Activated naive CD4-positive, alpha-beta T cell (primary cell): ENCODE measurements at regions not wholly inside any gene's neighbourhood (a gene's known extent, or its start where the extent isn't known, plus 50 kb on each side); places are given as distances from the start of the nearest gene placed in this dataset.
"Not testable (repeated sequence)": the region's sequence is repeated elsewhere in the genome, so short reads cannot be mapped to it uniquely, and the experiment has no call there.

ENCODE experiments used
- DNase-seq, 4 experiments: peaks; one replicate each; lab custom pipeline; 2025; lab: John Stamatoyannopoulos, UW

- DNase-seq = no peak
Observed at GRCh38 chr16:11414815-11415775, 69.8 kb downstream of the RMI2 start.

- no peak for DNase-seq
Observed at GRCh38 chr16:11416228-11417001, 71.2 kb downstream of the RMI2 start.

- DNase-seq = no peak
Observed at GRCh38 chr16:11417487-11417886, 72.2 kb downstream of the RMI2 start.

DNA sequence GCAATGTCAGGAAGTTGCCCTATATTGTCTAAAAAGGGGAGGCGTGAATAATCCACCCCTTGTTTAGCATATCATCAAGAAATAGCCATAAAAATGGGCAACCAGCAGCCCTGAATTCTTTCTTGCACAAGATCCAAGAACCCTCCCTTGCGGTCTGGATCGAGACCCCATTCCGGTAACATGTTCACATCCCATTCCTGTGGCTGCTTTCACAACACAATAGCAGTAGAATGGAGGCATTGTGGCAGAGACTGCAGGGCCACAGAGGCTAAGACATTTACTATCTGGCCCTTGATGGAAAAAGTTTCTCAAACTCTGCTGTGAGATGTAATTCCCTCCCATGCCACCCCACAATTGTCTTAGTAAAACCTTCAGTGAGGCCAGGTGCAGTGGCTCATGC lies 73.2 kb downstream of the RMI2 start:
- DNase-seq = no peak

DNA sequence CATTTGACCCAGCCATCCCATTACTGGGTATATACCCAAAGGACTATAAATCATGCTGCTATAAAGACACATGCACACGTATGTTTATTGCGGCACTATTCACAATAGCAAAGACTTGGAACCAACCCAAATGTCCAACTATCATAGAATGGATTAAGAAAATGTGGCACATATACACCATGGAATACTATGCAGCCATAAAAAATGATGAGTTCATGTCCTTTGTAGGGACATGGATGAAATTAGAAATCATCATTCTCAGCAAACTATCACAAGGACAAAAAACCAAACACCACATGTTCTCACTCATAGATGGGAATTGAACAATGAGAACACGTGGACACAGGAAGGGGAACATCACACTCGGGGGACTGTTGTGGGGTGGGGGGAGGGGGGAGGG lies 74.8 kb downstream of the RMI2 start:
- DNase-seq = not testable (repeated sequence)

DNA sequence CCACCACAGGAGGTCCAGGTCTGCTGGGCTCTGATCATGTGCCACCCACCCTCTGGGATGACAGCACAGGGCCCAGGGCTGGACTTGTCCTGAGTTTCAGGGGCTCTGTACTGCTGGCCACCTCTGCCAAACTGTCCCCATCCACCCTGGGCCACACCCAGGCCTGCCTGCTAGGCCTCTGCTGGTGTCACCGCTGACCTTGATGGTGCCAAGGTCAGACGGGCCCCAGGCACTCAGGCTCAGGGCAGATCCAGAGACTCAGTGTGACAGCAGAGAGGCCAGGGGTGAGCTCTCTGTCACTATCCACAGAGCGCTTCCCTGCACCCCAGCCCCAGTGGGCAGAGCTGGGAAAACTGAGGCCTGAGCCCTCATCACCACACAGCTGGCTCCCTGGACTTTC lies 75.6 kb downstream of the RMI2 start:
- no peak for DNase-seq

DNA sequence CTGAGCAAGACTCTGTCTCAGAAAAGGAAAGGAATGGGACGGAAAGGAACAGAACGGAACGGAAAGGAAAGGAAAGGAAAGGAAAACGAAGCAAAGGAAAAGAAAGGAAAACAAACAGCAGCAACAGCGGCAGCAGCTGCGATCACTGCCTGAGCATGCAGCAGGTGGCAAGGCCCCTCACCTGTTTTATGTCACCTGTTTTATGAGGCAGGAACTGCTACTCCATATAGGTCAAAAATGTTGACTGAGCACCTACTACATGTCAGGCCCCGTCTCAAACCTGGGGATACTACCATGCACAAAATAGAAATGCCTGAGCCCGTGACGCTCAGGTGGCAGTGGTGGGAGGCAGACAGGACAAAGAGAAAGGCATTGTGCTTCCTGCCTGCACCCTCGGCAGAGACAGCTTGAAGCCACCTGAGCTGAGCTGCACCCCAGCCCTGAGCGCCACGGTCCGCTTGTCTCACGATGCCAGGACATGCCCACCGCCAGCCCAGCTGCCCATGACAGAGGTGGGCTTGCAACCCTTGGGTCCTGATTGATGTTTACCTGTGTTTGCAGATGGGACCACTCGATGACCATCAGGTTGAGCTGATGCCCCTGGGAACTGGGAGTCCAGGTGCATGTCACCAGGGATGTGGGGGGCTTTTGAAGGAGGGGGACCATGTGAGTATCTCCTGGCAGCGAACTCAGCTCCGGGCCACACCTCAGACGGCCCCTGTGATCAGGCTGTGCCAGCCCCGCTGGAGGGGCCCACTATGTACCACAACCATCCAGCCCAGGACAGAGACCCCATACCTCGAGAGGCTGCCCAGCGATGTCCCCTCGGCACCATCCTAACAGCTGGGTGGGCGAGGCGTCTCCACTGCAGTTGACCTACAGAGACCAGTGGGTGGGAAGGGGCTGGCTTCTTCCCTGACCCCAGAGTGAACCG lies 77.4 kb downstream of the RMI2 start:
- DNase-seq = no peak

DNA sequence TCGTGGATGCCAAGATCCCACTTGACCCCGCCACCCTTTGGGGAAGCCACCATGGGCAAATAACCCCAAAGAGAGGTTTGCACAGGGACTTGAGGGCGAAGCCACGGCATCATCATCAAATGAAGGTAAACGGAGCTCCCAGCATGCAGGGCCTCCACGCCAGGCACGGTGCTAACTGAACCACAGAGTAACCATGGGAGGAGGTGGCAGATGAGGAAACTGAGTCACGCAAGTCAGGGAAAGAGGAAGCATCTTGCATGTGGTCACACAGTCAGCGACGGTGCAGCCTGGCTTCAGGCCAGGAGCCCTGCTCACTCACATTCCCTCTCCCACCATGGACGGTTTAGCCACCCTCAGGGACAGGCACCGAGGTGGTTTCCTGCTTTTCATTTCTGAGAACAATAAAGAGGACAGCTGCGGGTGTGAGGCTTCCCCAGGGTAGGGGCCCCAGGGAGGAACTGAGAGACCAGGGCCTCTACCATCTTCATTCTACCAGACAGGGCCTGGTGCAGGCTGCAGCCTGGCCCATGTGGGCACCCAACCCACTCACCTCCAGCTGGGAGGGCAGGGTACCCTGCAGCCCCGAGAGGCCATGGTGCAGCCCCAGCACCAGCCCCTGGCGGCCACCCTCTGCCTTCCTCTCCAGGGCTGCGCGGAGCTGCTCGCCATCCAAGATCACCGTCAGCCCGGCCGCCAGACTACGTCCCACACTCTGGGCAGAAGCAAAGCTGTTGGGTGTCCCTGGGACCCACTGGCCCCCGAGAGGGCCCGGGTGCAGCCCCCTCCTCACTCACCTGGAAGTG lies 78.3 kb downstream of the RMI2 start:
- no peak for DNase-seq

DNA sequence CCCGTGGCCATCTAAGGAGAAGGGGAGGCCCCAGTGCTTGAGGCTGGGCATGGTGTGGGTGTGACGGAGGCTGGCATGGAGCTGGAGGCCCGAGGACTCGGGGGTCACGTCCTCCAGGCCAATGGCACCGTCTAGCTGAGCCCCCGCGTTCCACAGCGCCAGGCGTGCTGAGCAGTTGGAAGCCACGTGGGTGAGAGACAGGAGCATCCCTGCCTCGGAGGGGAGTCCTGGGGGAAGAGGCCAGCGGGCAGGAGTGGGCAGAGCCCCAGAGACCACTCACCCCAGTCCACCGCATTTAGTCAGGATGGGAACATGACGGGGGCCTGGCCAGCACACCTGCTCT lies 78.8 kb downstream of the RMI2 start:
- DNase-seq = no peak

GRCh38 chr16:11425140-11425539 lies 79.9 kb downstream of the RMI2 start:
- DNase-seq = no peak

DNA sequence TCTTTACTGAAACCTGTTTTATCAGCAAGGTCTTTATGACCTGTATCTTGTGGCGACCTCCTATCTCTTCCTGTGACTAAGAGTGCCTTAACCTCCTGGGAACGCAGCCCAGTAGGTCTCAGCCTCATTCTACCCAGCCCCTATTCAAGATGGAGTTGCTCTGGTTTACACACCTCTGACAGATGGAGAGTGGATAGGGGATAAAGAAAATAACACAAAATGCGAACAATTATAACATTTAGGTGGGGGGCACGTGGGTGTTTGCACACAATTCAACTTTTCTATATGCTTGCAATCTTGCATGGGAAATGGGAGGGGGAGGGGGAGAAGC lies 83.3 kb downstream of the RMI2 start:
- no peak for DNase-seq

GRCh38 chr16:11429123-11429522 lies 83.9 kb downstream of the RMI2 start:
- DNase-seq = no peak

- DNase-seq = no peak
Observed at GRCh38 chr16:11429823-11430222, 84.6 kb downstream of the RMI2 start.

- DNase-seq = no peak
Observed at GRCh38 chr16:11430601-11431317, 85.5 kb downstream of the RMI2 start.

DNA sequence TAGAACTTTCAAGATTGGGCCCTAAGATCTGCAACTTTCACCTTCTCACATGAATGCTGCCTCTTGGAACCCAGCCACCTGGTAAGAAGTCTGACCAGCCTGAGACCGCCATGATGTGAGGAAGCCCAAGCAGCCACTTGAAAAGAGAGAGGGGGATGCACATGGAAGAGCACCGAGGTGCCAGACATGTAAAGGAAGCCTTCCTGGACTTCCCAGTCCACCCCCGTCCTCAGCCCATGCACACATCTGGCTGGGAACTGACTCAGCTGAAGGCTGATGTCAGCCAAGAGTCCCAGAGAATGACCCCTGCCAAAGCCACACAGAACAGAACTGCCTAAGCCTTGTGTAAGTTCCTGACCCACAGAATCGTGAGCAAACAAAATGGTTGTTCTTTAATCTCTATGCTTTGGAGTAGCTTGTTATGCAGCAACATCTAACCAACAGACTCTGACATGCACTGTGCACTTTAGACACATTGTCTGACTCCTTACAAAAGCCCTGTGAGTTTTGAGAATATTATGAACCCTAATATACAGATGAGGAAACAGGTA lies 86.7 kb downstream of the RMI2 start:
- no peak for DNase-seq

- no peak for DNase-seq
Observed at GRCh38 chr16:11432856-11433395, 87.7 kb downstream of the RMI2 start.

- DNase-seq = no peak
Observed at GRCh38 chr16:11435576-11435975, 90.3 kb downstream of the RMI2 start.

GRCh38 chr16:11437069-11437468 lies 91.8 kb downstream of the RMI2 start:
- DNase-seq = no peak

DNA sequence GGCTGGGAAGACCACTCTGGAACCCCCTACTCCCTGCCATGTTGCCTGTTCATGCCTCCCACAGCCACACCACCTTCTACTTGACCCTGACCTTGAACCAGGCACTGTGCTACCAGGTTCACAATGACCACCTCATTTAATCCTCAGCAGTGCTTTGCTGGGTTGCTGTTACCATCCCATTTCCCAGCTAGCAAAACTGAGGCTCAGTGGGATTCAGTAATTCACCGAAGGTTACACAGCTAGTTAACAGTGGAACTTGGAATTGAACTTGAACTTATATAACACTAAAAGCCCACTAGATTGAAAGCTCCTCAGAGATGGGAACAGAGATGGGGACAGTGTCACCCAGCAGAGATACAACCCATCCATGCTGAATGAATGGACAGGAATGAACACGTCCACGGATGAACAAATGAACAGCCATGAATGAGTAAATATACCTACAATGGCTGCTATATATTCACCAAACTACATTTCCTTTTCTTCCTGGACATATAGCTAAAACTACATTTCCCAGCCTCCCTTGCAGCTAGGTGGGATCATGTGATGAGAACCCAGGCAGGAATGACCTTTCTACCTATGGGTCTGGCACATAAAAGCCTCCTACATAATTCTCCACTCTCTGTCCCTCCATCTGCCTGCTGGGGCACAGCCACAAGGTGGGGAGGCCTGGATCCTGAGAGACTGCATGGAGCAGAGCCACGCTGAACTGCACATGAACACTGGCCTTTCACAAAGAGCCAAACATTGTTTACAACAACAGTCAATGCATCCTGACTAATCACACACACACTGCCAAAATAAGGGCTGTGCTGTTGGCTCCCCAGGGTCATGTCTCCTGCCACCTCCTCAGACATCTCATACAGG lies 94.8 kb downstream of the RMI2 start:
- DNase-seq = no peak
